Renal pelvis (tissue), 1 donor: ENCODE measurements at regions not wholly inside any gene's neighbourhood (a gene's known extent, or its start where the extent isn't known, plus 50 kb on each side); places are given as distances from the start of the nearest gene placed in this dataset.
"Not testable (repeated sequence)": the region's sequence is repeated elsewhere in the genome, so short reads cannot be mapped to it uniquely, and the experiment has no call there.

Source experiments
- DNase-seq: peaks from one replicate; pipeline ENCODE4 v3.0.0-alpha.2; 2013

DNA sequence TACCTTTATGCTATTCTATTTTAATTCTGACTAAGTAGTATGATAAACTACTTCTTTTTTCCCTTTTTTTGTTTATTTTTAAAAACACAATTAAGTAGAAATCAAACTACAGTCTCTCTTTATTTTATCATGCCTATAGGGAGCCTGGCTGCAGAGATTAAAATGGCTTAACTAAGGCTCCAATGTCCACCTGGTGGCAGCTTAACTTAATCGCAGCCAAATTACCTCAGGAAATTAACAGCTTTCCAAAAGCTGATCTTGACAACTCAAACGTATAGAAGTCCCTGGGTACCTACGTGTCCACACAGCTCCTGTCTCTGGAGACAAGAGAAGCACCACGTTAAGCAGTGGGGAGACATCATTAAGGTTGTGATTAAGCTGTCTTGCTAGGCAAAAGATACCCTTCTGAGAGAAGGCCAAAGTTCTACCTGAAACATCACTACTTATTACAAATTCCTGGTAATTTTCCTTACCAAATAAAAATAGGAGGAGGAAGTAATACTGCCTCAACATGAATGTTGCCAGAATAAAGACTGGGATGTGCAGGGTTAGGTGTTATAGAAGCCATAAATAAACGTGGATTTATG, 63.2 kb upstream of the SNX19 start:
- no peak for DNase-seq

DNA sequence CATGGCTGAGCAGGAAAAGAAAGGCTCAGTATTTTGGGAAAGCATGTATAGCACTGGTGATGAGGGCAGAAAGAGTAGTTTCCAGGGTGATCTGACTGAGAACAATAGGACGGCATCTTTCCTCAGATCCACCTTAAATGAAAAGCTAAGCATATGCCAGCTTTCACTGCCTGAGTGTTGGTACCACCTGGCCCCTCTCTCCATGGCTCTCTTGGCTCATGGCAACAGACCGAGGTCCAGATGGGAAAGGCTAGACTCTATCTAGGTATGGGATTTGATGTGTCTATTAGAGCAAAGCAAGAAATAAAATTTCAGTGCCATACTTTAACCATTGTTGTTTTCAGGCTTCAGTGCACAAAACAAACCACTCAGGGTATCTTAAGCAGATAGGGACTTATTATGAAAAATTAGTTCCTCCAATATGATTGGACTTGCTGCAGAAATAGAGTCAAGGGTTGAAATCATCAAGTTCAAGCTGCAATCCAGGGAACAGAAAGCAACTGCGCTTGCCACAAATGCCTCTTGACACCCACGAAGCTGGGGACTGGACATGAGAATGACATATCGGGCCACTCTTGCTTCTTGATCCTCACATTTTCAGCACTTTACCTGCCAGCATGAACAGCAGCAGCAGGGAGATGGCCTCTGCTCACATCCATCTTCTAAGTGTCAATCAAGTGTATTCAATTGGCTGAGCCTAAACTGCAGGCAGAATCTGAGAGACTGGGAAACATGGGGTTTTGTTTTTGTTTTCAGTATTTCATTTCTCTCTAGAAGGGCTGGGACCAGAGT, 64.0 kb upstream of the SNX19 start:
- DNase-seq: no peak

GRCh38 chr11:130984241-130984640, 68.0 kb upstream of the SNX19 start:
- DNase-seq: not testable (repeated sequence)

DNA sequence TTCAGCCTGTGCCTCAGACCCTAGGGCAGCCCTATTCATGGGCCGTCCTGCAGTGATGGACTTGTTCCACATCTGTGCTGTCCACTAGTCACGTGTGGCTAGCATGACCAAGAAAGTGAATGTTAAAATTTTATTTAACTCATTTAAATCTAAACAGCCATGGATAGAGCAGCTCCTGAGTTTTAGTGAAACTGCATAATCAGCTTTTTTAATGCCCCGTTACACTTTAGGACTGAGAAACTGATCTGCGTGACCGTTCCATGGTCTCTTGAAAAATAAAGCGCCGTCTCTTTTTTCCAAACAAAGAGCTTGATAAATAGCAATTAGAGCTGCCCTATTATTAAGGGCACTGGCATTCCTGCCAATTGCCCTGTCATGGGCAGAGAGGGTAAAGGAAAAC, 76.5 kb upstream of the SNX19 start:
- DNase-seq: peak; percentile 24

DNA sequence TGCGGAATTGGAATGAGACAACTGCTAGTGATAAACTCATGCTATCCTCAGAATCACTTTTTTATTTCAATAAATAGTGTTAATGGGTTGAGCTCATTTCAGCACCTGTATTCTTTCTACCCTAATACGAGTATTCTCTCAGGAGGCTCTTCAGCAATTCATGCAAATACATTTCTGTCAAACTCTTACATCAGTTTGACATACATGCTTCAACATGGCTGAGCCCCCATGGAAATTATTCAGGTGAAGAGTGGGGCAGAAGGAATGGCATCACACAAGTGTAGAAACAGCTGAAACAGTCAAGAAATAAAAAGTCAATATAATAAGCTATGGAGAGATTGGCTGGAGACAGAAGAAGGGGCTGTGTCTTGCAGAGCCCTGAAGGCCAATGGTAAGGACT, 77.8 kb upstream of the SNX19 start:
- DNase-seq: no peak

- DNase-seq: no peak
Observed at GRCh38 chr11:130995266-130995665, 79.0 kb upstream of the SNX19 start.

DNA sequence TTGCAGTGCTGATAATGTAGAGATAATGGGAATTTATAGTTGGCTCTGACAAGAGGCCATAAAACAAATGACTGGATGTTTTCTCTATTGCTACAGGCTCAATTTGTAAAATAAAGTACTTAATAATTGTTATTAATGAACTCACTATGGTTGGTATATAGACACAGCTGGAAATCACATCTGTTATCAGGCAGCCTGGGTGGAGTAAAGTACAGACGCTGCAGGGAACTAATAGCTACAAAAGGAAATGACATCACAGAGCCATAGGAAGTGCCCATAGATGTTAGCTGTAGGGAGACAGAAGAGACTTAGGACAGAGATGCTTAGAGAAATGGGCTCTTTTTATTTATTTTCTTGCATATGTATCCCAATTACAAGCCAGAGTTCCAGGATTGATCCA, 81.0 kb upstream of the SNX19 start:
- DNase-seq: no peak

GRCh38 chr11:130999086-130999485, 82.8 kb upstream of the SNX19 start:
- DNase-seq: no peak

- DNase-seq: no peak
Observed at GRCh38 chr11:130999992-131000770, 83.9 kb upstream of the SNX19 start.

- DNase-seq: no peak
Observed at GRCh38 chr11:131002145-131002544, 85.9 kb upstream of the SNX19 start.

DNA sequence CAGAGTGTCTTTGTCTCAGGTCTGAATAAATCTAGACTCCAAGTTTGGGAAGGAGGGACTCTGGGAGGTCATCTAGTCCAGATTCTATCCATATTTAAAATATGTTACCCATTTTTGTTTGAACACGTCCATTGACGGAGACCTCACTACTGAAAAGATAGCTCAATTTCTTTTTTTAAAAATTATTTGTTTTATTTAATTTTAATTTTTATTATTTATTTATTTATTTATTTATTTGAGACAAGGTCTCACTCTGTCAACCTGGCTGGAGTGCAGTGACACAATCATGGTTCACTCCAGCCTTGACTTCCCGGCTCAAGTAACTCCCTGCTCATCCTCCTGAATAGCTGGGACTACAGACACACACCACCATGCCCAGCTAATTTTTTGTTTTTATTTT, 89.5 kb upstream of the SNX19 start:
- DNase-seq: no peak

DNA sequence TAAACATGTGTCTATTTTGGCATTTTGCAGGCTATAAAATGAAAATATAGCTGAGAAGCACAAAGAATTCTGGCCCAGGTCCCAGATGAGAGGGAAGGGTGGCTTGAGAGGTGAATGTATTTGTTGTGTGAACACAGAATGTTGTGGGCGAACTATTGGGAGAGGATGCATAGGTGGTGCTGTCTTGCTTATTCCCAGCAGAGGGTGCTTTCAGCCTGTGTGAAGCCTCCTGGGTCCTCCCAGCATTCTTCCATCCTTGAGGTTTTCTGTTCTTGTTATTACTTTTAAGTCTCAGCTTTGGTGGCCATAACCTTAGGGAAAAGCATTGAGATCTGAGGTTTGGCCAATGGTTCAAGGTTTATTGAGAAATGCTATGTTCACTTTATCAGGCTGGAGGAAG, 108.7 kb upstream of the SNX19 start:
- no peak for DNase-seq

- no peak for DNase-seq
Observed at GRCh38 chr11:131025421-131026125, 109.3 kb upstream of the SNX19 start.

DNA sequence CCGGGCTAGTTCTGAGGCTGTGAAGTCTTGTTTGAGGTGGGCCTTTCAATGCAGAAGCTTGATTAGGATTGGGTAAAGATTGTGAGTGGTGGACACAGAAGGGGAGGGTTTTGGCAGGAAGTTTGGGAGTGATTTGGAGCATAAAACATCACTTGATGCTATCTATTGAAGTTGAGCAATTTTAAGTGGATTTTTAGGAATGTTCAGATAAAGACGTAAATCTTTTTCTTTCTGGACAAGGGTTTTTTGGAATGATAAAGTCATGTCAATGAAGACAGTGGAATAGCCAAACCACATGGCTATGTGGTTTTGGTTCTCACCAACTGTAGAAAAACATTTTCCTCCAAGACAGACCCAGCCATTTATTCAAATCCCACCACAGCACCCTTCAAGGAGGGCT, 111.2 kb upstream of the SNX19 start:
- DNase-seq: no peak

- no peak for DNase-seq
Observed at GRCh38 chr11:131033151-131033651, 116.9 kb upstream of the SNX19 start.

GRCh38 chr11:131036514-131036913, 120.2 kb upstream of the SNX19 start:
- DNase-seq: no peak

DNA sequence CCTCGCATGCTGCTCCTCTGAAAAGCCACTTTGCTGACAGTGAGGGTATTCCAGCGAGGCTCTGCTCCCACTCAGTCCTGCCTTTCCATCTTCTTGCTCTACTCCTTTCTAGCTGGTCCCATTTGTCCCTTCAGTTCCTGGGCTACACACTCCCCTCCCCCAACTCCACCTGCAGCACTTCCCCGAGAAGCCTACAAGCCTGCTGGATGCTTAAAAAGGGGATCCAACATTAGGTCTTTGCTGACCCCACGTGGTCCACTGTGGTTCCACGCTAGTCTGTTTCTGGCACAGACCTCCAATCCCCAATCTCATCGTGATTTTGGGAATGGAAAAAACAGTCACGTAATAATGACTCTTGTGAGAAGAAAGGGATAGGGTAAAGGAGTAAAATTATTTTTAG, 121.6 kb upstream of the SNX19 start:
- no peak for DNase-seq

- DNase-seq: no peak
Observed at GRCh38 chr11:131038597-131038996, 122.3 kb upstream of the SNX19 start.

DNA sequence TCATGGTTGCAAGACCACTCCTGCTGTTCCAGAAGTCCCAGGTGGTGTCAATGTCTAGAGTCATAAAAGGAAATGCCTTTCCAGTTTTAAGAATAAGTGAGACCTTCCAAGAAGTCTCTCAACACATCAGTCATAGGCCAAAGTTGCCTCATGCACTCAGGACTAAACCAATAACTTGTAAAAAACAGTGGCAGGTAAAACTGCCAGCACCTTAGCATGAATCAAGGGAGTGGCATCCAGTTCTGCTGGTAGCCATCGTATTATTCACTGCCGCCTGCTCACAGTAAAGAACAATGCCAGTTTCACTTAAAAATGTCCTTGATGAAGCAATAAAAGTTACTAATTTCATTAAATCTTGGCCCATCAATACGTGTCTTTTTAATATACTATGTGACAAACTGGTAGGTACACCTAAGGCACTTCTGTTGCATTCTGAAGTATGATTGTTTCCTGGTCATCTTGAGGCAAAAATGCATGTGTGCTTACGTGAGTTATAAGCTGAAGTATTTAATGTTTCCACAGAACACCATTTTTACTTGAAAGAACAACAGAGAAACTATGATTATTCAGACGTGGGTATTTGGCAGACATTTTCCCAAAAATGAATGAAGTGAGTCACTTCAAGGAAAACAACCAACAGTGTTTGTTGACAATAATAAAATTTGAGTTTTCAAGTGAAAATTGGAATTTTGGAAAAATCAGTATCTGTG, 125.2 kb upstream of the SNX19 start:
- DNase-seq: no peak

GRCh38 chr11:131042041-131042390, 125.7 kb upstream of the SNX19 start:
- DNase-seq: no peak

GRCh38 chr11:131043251-131043650, 127.0 kb upstream of the SNX19 start:
- DNase-seq: no peak

GRCh38 chr11:131044851-131045250, 128.6 kb upstream of the SNX19 start:
- DNase-seq: no peak
